T-cell (primary cell): ENCODE measurements at regions not wholly inside any gene's neighbourhood (a gene's known extent, or its start where the extent isn't known, plus 50 kb on each side); places are given as distances from the start of the nearest gene placed in this dataset.

Experiments used
- ATAC-seq, 4 experiments: fragments of 200-7000 bp in 3 of 4; fragments of 150-1000 bp in 1 of 4; cut with Tn5 transposase; replicated peaks in 1 of 4; 1 replicate in 3 of 4; 2 replicates in 1 of 4; pipeline ENCODE4 v1.10.0; 2021; ENCODE audit warnings: moderate library complexity in 3 of 4, mild to moderate bottlenecking in 2 of 4, moderate number of reproducible peaks in 1 of 4
- CTCF ChIA-PET, 2 donors: fragments of 300-600 bp; sonication (Branson Sonifier 250); formaldehyde crosslinking; loops; one replicate each; lab custom pipeline; 2022; ENCODE audit warnings: antibody characterized with exemption in 2 of 2; lab: Charles Lee
- POLR2A ChIA-PET, 2 donors: fragments of 300-600 bp; sonication (Branson Sonifier 250); formaldehyde crosslinking; loops; one replicate each; lab custom pipeline; 2022; ENCODE audit warnings: antibody characterized with exemption in 2 of 2; lab: Charles Lee
- DNase-seq, 35 experiments: peaks; one replicate each; pipeline versions ENCODE4 v3.0.0 to v3.0.0-alpha.2; 2013 to 2023
- H3K27ac ChIP-seq: one replicate; pipeline ENCODE4 v1.5.1; 2013; ENCODE audit warnings: low read length
- H3K27me3 ChIP-seq, 2 experiments: replicated peaks in 1 of 2; 1 replicate in 1 of 2; 2 replicates in 1 of 2; pipeline versions ENCODE4 v1.6.1 to v1.7.0; 2013; ENCODE audit warnings: low read length in 1 of 2, mixed read lengths in 1 of 2; ENCODE audit not compliant: control insufficient read depth in 2 of 2, insufficient read depth in 2 of 2; ENCODE audit errors: extremely low read depth in 1 of 2
- H3K36me3 ChIP-seq, 2 donors: 1 replicate in 1 of 2; 2 replicates in 1 of 2; pipeline versions ENCODE4 v1.6.1 to v1.7.0; 2013; ENCODE audit warnings: low read length in 1 of 2; ENCODE audit not compliant: control insufficient read depth in 2 of 2, insufficient read depth in 1 of 2; ENCODE audit errors: extremely low read depth in 1 of 2
- H3K4me1 ChIP-seq, 2 experiments: 1 replicate in 1 of 2; 2 replicates in 1 of 2; pipeline versions ENCODE4 v1.6.1 to v1.7.0; 2013; ENCODE audit warnings: low read length in 2 of 2, mixed read lengths in 1 of 2; ENCODE audit not compliant: insufficient read depth in 2 of 2, control insufficient read depth in 1 of 2; ENCODE audit errors: extremely low read depth in 1 of 2
- H3K4me3 ChIP-seq, 2 donors: 1 replicate in 1 of 2; 2 replicates in 1 of 2; pipeline versions ENCODE4 v1.5.1 to v1.7.0; 2013; ENCODE audit warnings: mild to moderate bottlenecking in 2 of 2, low read length in 1 of 2, moderate library complexity in 1 of 2; ENCODE audit not compliant: control insufficient read depth in 1 of 2; ENCODE audit errors: extremely low read depth in 1 of 2
- H3K9me3 ChIP-seq: 2 replicates; pipeline ENCODE4 v1.7.0; 2013
- H3K27ac Mint-ChIP-seq, 2 donors: one replicate each; pipeline ENCODE4 v1.8.0; 2020 to 2021; ENCODE audit warnings: mild to moderate bottlenecking in 2 of 2, mixed read lengths in 2 of 2
- H3K27me3 Mint-ChIP-seq, 2 donors: one replicate each; pipeline ENCODE4 v1.8.0; 2021 to 2022; ENCODE audit warnings: mixed read lengths in 2 of 2
- H3K36me3 Mint-ChIP-seq: one replicate; pipeline ENCODE4 v1.8.0; 2021; ENCODE audit warnings: mixed read lengths
- H3K4me1 Mint-ChIP-seq, 3 donors: one replicate each; pipeline ENCODE4 v1.8.0; 2020 to 2022; ENCODE audit warnings: mixed read lengths in 3 of 3, mild to moderate bottlenecking in 1 of 3
- H3K4me3 Mint-ChIP-seq, 3 donors: one replicate each; pipeline ENCODE4 v1.8.0; 2020 to 2022; ENCODE audit warnings: mild to moderate bottlenecking in 3 of 3, mixed read lengths in 3 of 3, moderate library complexity in 3 of 3
- H3K9me3 Mint-ChIP-seq, 3 donors: one replicate each; pipeline ENCODE4 v1.8.0; 2020 to 2022; ENCODE audit warnings: mixed read lengths in 3 of 3
- WGBS: methylation state at CpG from one replicate; pipeline ENCODE4 v1.1.5; 2013; ENCODE audit warnings: missing lambda C conversion rate; ENCODE audit not compliant: insufficient coverage; 5-methylcytosine and 5-hydroxymethylcytosine counted together

DNA sequence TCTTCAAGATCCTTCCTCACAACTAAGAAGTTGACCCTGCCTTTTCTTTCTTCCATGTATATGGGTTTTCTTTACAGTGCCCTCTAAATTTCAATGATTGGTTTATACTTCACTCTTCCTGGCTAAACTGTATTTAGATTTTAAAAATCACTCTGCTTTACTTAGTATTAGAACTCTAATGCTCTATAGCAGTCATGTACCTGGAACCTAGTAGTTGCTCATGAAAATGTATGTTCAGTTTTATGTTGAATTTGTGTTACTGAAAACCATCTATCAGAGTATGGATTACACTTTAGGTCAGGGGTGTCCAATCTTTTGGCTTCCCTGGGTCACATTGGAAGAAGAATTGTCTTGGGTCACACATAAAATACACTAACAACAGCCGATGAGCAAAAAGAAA lies 1024.3 kb downstream of the NR2F1-AS1 start:
- H3K27ac Mint-ChIP-seq = no peak overlapping the region
- ChIA-PET POLR2A (no interaction called here), CTCF (no interaction called here)
- H3K9me3 Mint-ChIP-seq = peaks cover 0 to 15% (median 8%) of the 10 kb centered on the region in 3 donors
- no peaks in the 10 kb centered on the region for H3K4me1 ChIP-seq
- H3K4me3 Mint-ChIP-seq = no peak overlapping the region
- no peaks in the 10 kb centered on the region for H3K4me1 Mint-ChIP-seq
- no peaks in the 10 kb centered on the region for H3K36me3 Mint-ChIP-seq
- H3K9me3 ChIP-seq = no peaks in the 10 kb centered on the region
- no peak overlapping the region for H3K4me3 ChIP-seq
- H3K27me3 ChIP-seq = no peaks in the 10 kb centered on the region
- no peaks in the 10 kb centered on the region for H3K27me3 Mint-ChIP-seq
- DNase-seq (no peak), ATAC-seq (no peak)
- H3K36me3 ChIP-seq = no peaks in the 10 kb centered on the region
- WGBS = no CpG with 5 or more reads among the region's 1 CpG
- H3K27ac ChIP-seq = no peak overlapping the region

DNA sequence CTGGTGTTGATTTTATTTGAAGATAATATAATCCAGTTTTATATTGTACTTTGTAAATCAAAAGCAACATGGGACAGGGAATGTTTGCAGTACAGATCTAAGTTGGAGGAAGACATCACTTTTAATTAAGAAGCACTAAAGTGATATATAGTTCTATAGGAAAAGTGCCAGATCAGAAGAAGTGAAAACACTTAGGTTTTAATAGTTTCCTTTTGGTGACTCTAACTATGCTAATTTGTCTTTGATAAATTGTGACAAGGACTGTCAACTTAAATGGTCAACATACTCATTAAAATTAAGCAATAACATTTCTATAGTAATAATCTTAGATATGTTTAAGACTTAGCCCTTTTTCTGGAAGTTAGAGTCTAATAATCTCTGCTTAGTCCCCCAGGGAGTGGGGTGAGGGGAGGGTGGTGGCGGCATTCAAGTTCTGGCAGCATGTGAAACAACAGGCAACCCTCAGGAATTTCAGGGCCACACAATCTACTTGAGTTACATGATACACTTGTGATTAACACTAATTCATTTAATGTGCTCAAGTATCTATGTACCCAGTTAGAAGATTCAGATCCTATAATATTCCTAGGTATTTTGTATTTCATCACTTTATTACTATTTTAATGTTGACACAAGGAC lies 1026.5 kb downstream of the NR2F1-AS1 start:
- no peaks in the 10 kb centered on the region for H3K27me3 Mint-ChIP-seq

DNA sequence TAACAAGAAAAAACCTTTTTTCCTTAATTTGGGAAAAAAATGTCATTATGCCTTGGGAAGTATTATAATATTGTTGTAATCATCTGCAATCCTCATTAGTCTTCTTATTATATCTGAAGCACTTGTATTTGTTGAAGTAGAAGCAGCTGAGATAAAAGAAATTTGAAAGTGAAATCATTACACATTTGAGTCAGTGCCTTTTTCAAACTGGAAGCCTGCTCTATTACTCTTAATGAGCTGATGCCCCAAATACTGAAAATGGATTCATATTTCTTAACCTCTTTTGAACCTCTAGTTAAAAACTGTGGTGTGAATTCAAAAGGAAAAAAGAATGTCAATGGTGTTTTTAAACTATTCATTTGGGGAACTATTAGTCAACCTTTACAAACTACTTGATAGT lies 1027.7 kb downstream of the NR2F1-AS1 start:
- Histone ChIP-seq H3K9me3 (no peaks in the 10 kb centered on the region), H3K27ac (no peak overlapping the region), H3K27me3 (no peaks in the 10 kb centered on the region), H3K4me1 (no peaks in the 10 kb centered on the region), H3K36me3 (no peaks in the 10 kb centered on the region), H3K4me3 (no peak overlapping the region)
- H3K27me3 Mint-ChIP-seq = no peaks in the 10 kb centered on the region
- no peak overlapping the region for H3K27ac Mint-ChIP-seq
- no peaks in the 10 kb centered on the region for H3K36me3 Mint-ChIP-seq
- H3K4me1 Mint-ChIP-seq = no peaks in the 10 kb centered on the region
- no peak overlapping the region for H3K4me3 Mint-ChIP-seq
- POLR2A ChIA-PET = no interaction called here
- DNase-seq (no peak), ATAC-seq (no peak)
- peaks cover 0 to 8% (median 7%) of the 10 kb centered on the region in 3 donors for H3K9me3 Mint-ChIP-seq
- CTCF ChIA-PET = no interaction called here

More for the DNA sequence above, 1026.5 kb downstream of the NR2F1-AS1 start:
- H3K4me3 ChIP-seq = no peak overlapping the region
- no peak for DNase-seq
- no CpG with 5 or more reads among the region's 1 CpG for WGBS
- no peaks in the 10 kb centered on the region for H3K4me1 ChIP-seq
- ChIA-PET CTCF (no interaction called here), POLR2A (interaction anchor here in 1 of 2 donors (0.5 kb wide), 1 partner anchor 18 kb away, joined by 10 read pairs; no protein-coding TSS in a partner anchor)
- H3K4me3 Mint-ChIP-seq = no peak overlapping the region
- no peak overlapping the region for H3K27ac Mint-ChIP-seq
- no peaks in the 10 kb centered on the region for H3K9me3 ChIP-seq
- peaks cover 0 to 15% (median 8%) of the 10 kb centered on the region in 3 donors for H3K9me3 Mint-ChIP-seq
- H3K36me3 Mint-ChIP-seq = no peaks in the 10 kb centered on the region
- H3K27ac ChIP-seq = no peak overlapping the region
- no peak for ATAC-seq
- H3K4me1 Mint-ChIP-seq = no peaks in the 10 kb centered on the region
- no peaks in the 10 kb centered on the region for H3K27me3 ChIP-seq
- no peaks in the 10 kb centered on the region for H3K36me3 ChIP-seq

DNA sequence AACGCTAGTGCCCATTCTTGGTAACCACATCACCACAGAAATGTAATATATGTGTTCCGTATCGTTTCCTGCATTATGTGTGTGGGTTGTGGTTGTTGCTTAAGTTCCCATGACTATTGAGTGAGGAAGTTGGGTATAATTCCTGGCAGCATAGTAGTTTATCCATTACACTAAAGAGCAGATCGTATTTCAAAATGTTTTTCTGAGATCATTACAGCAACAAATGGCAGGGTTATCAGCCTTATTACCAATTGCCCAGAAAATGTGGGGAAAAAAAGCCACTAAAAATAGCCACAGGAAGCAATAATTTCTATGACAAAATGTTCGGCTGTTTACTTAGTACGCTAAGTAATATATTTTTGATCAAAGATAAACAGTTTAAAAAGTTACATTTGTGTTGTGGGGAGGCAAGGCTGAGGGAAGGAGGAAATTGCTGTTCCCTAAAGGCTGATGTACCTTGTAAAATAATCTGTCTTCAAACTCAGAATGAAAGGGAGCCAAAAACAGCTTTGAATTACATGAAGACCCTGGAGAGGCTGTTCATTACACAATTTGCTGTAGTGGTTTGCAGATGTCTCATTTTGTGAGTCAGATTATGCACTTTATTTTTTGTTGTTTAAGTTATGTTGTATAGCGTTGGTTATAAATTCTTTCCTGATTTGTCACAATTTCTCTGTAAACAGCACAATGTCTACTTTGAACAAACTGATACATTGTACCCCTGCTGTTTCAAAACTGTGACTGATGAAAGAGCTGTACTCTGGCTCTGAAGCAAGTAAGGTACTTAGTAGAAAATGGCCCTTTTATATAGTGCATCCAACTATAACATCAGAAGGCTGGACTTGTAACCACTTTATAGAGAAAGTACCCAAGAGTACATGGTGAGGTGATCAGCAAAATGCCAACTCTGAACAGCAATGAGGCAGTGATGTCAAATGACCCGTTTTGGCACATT lies 1028.5 kb downstream of the NR2F1-AS1 start:
- POLR2A ChIA-PET = no interaction called here
- Histone ChIP-seq H3K4me1 (no peaks in the 10 kb centered on the region), H3K36me3 (no peaks in the 10 kb centered on the region), H3K4me3 (no peak overlapping the region), H3K27me3 (no peaks in the 10 kb centered on the region), H3K27ac (no peak overlapping the region), H3K9me3 (no peaks in the 10 kb centered on the region)
- H3K36me3 Mint-ChIP-seq = no peaks in the 10 kb centered on the region
- DNase-seq = no peak
- H3K27ac Mint-ChIP-seq = no peak overlapping the region
- WGBS = no CpG with 5 or more reads among the region's 8 CpGs
- no peaks in the 10 kb centered on the region for H3K27me3 Mint-ChIP-seq
- ATAC-seq = no peak
- no peaks in the 10 kb centered on the region for H3K4me1 Mint-ChIP-seq
- CTCF ChIA-PET = no interaction called here
- H3K4me3 Mint-ChIP-seq = no peak overlapping the region
- peaks cover 0 to 8% (median 4%) of the 10 kb centered on the region in 3 donors for H3K9me3 Mint-ChIP-seq

DNA sequence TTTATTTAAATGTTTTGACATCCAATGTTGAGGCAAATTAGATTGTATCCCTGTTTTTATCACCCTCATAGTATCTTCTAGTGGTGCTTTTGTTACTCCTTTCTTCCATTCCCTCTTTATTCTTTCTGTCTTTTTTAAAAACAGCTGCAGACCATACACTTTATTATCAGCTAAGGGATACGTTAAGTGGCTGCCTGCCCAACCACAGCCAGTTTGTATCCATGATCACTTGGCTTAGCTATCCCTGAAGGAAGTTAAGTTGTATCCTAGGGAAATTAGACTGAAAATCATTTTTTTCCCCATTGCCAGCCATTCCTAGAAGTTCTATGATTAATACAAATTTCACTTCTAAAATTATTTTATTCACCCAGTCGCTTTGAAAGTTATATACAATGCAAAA lies 1032.7 kb downstream of the NR2F1-AS1 start:
- ATAC-seq (no peak), DNase-seq (no peak)
- POLR2A ChIA-PET = no interaction called here
- no peaks in the 10 kb centered on the region for H3K27me3 ChIP-seq
- Mint-ChIP-seq H3K9me3 (peaks cover 0 to 4% (median 0%) of the 10 kb centered on the region in 3 donors), H3K4me3 (no peak overlapping the region), H3K4me1 (no peaks in the 10 kb centered on the region), H3K36me3 (no peaks in the 10 kb centered on the region), H3K27ac (no peak overlapping the region), H3K27me3 (no peaks in the 10 kb centered on the region)
- no peaks in the 10 kb centered on the region for H3K9me3 ChIP-seq
- no CpG with 5 or more reads among the region's 2 CpGs for WGBS
- no peaks in the 10 kb centered on the region for H3K4me1 ChIP-seq
- H3K36me3 ChIP-seq = no peaks in the 10 kb centered on the region
- CTCF ChIA-PET = no interaction called here
- H3K4me3 ChIP-seq = no peak overlapping the region
- no peak overlapping the region for H3K27ac ChIP-seq

DNA sequence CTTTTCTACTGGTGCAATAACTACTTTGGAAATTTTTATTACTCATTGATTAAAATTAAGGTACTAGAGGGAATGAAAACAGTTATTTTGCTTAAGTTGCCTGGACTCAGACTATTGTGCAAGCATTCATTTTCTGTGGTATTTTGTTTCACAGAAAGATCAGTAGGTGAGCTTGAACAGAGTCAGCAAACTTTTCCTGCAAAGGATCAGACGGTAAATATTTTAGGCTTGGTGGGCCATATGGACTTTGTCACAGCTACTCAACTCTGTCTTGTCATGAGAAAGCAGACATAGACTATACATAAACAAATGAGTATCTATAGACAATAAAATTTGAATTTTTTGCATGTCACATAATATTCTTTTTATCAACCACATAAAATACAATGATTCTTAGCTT lies 1036.4 kb downstream of the NR2F1-AS1 start:
- no peak for DNase-seq
- Histone ChIP-seq H3K4me1 (no peaks in the 10 kb centered on the region), H3K27ac (no peak overlapping the region), H3K27me3 (no peaks in the 10 kb centered on the region), H3K9me3 (no peaks in the 10 kb centered on the region), H3K36me3 (no peaks in the 10 kb centered on the region), H3K4me3 (no peak overlapping the region)
- ChIA-PET POLR2A (no interaction called here), CTCF (no interaction called here)
- Mint-ChIP-seq H3K36me3 (no peaks in the 10 kb centered on the region), H3K9me3 (peaks cover 3 to 11% (median 3%) of the 10 kb centered on the region in 3 donors), H3K27ac (no peak overlapping the region), H3K4me3 (no peak overlapping the region), H3K4me1 (no peaks in the 10 kb centered on the region), H3K27me3 (no peaks in the 10 kb centered on the region)
- WGBS = no CpG with 5 or more reads among the region's 1 CpG
- ATAC-seq = no peak
